Non-pigmented ciliary epithelial cell (primary cell): ENCODE measurements at regions not wholly inside any gene's neighbourhood (a gene's known extent, or its start where the extent isn't known, plus 50 kb on each side); places are given as distances from the start of the nearest gene placed in this dataset.
A peak's percentile ranks its signal among the peaks of the same experiment; 100 is the strongest.

Experiments
- DNase-seq: peaks from one replicate; pipeline ENCODE4 v3.0.0-alpha.2; 2010; ENCODE audit warnings: low read depth

DNA sequence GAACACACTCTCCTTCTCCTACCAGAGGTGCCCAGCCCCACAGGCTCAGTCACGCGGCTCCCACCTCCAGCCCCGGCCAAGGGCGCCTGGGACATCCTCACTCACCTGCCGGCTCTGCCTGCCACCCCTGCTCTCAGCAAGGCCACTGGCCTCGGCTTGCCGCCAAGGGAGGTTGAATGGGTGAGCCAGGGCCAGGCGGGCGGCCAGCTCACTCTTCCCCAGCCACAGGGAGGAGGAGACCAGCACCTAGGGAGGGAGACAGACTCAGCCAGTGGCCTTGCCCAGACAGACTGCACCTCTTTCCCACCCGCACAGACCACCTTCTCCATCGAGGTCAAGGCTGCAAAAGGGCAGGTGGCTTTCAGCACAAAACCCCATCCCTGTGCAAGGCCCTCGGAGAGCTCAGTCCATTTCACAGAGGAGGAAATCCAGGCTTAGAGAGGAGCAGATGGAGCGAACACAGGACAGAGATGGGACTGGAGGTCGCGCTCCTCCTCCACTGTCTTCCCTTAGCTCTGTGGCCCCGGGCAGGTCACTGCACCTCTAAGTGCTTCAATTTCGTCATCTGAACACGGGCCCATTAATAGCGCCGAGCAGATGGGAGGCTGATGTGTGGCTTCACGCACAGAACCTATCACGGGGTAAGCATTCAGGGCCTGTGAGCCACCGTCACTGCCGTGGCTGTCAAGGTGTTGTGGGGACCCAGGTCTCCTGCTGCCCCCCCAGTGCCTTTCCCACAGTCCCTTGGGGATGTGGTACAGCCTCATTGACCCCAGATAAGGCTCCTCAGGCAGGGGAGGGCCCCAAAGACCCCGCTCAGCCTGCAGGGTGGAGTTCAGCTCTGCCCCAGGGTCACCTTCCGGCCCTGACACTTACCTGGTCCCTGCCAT is 56.1 kb downstream of the RMI2 start:
- no peak for DNase-seq

DNA sequence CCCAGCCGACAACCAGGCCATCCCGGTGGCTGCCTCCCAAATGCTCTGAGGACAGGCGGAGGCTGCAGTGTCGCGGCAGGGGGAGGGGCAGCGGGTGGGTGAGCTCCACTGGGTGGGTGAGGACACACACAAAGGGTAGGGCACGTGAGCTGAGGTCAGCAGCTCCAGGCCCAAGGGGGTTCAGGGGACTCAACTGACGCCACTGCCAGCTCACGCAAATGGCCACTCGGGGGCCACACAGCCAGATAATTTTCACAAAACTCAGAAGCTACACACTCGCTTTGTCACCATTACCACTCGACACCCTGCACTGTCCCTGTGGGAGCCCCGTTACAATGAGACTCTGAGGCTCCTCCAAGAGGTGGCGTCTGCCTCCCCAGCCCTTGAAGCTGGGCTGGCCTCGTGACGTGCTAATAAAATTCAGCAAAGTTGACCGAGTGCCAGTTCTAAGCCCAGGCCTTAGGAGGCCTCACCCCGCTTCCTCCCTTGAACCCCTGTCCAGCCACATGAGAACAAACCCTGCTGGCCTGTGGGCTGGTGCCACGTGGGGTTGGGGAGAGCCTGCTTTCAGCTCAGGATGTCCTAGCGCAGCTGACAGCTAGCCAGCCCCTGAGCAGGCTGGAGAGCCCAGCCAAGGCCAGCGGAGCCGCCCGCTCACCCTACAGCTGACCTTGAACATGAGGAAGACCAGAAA is 56.9 kb downstream of the RMI2 start:
- no peak for DNase-seq

DNA sequence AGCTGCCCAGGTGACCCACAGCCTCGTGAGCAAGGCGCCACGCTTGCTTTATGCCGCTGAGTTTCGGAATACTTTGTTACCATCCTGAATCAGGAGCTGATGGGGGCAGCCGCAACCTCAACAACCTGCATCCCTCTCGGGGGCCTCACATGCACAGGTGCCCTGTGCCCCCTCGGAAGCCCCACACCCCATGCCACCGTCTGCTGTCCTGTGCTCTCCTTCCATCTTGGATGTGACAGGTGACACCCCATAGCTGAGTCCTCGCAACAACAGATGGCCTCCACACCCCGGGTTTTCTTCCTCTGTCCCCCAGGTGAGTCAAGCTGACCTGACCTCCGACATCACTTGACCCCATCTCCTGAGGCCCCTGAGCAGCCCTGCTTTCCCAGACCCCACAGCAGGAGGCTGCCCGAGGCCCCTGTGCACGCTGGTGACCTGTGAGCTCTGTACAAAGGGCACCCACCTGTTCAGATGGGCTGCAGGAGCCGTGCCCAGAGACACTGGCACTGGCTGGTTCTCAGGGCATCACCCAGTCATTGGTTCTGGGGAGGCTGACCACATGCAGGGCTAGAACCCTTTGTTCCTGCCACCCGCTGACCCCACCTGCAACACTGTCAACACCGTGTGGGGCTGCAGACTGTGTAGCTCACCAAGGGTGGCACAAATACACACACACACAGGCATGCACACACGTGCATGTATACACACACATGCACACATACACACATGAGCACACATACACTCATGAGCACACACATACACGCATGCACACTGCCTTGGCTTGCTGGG is 57.7 kb downstream of the RMI2 start:
- DNase-seq = no peak

DNA sequence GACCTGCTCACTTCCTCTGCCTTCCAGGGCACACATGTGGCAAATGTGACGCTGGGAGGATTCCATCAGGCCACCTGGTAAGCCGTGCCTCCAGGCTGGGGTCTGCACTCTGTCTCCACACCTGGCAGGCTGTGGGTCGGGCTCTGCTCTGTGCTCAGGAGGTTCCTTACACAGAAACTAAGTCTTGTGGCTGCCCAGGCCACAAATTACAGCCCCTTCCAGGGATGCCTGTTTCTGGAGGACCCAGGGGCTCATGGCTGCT is 58.2 kb downstream of the RMI2 start:
- no peak for DNase-seq

DNA sequence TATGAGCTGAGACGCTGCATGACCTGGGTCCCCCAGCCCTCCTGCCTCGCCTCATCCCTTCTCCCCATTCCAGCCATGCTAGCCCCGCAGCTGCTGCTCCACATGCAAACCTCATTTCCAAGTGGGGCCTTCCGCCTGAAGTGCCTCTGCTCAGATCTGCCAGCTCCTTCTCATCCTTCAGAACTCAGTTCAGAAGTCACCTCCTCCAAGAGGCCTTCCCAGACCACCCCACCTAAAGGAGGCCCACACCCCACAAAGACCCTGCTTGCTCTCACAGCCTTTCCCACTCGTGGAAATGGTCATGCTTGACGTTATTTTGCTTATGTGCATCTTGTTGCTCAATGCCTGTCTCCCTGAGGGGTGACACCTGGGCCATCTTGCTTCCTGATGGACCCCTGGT is 58.7 kb downstream of the RMI2 start:
- no peak for DNase-seq

DNA sequence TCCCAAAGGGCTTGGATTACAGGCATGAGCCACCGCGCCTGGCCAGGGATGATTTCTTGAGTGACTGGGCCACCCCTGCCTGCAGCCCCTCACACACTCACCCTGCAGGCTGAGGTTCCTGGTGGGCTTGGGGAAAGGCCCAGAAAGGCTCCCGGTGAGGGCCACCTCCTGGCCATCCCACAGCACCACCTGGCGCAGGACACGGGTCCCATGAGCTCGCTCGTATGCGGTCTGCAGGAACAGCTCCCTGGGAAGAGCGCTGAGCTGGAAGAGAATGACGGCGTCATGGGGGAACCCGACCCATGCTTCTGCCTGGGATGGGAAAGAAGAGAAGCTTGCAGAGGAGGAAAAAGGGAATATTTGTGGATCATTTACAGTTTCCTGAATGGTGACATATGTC is 59.3 kb downstream of the RMI2 start:
- no peak for DNase-seq

DNA sequence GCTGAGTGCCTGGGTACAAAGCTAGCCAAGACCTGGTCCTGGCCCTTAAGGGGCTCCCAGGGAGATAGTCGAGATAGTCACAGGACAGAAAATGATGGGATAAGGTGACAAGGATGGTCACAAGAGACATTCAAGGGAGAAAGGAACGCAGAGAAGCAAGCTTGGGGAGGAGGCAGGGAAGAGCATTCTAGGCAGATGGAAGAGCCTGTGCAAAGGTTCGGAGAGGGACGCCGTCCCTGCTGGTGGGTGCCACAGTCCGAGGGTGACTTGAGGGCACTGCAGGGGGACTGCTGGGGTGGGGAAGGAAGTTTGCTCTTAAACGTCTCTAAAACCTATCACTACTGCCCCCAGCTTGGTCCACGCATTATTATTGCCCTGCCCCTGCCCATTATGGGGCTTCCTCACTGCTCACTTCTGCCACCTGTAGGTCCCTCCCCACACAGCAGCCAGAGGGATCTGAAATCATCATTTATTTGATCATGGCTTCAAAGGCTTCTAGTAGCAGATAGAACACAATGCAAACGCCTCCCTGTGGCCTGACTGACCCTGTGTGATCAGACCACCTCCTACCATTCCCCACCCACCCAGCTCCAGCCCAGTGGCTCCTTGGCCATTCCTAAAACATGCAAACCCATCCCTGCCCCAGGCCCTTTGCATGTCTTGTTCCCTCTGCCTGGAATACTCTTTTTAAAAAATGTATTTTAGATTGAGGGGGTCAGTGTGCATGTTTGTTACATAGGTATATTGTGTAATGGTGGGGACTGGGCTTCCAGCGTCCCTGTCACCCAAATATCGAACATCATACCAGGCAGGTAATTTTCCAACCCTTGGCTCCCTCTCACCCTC is 60.3 kb downstream of the RMI2 start:
- no peak for DNase-seq

DNA sequence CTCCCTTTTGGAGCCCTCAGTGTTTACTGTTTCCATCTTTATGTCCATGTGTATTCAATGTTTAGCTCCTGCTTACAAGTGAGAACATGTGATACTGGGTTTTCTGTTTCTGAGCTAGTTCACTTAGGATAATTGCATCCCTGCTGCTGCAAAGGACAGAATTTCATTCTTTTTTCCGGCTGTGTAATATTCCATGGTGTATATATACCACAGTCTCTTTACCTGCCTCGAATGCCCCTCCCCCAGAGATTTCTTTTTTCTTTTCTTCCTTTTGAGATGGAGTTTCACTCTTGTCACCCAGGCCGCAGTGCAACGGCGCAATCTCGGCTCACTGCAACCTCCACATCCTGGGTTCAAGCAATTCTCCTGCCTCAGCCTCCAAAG is 60.9 kb downstream of the RMI2 start:
- no peak for DNase-seq

DNA sequence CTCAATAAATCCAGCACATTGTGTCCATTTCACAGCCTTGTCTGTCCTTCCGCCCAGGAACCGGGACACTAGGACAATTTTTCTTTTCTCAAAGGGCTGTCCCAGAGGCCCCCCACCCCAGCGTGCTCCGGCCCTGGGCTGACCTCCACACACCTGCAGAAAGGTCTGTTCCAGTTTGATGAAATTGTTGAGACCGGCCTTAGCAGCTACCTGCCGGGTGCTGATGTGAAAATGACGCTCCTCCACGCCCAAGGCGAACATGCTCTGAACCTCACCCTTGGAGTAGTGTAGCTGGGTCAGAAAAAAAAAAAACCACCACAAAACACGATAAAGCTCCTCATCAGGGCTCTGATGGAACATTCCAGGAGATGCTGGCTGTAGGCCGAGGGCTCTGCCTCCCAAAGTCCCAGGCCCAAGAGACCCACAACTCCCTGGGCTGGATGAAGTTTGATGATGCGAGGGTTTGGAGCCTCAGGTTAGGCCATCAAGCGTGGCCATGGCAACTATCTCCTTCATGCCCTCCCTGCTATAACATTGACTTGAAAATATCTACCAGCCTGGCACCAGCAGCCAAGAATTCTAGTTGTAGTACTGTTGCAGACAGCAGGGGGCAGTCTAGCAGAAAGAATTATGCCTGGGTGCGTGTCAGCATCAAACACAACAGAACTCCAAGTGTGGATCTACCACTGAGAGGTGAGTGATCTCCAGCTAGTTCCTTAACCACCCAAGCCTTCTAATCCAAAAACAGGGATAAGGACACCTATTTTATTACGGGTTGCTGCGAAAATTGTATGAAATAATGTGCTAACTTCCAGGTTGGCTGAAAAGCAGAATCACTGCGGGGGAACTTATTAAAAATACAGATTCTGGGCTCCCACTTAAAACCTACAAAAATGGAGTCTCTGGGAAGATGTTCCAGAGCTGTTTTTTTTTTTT is 62.1 kb downstream of the RMI2 start:
- DNase-seq = peak; percentile 24

DNA sequence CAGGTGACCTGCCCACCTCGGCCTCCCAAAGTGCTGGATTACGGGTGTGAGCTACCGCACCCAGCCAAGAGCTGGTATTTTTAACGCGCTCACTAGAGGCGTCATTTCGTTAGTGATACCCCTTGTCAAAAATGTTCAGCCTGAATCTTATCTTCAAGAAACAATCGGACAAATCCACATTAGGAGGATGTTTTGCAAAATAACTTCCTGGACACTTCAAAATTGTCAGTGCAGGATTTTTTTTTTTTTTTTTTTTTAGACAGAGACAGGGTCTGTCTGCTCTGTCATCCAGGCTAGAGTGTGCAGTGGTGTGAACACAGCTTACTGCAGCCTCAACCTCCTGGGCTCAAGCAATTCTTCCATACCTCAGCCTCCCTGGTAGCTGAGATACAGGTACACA is 63.0 kb downstream of the RMI2 start:
- no peak for DNase-seq

DNA sequence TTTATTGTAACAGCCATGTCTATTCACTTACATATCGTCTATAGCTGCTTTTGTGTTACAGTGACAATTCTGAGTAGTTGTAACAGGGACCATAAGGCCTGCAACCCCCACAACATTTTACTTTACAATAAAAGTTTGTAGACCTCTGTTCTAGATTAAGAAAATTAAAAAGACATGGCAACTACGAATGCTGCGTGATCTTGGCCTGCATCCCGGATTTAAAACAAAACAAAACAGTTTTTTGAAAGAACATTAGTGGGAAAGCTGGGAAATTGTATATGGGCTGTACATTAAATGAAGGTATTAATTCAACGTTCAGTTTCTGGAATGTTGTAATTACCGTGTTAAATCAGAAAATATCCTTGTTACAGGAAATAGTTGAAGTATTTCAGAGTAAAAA is 64.1 kb downstream of the RMI2 start:
- no peak for DNase-seq

DNA sequence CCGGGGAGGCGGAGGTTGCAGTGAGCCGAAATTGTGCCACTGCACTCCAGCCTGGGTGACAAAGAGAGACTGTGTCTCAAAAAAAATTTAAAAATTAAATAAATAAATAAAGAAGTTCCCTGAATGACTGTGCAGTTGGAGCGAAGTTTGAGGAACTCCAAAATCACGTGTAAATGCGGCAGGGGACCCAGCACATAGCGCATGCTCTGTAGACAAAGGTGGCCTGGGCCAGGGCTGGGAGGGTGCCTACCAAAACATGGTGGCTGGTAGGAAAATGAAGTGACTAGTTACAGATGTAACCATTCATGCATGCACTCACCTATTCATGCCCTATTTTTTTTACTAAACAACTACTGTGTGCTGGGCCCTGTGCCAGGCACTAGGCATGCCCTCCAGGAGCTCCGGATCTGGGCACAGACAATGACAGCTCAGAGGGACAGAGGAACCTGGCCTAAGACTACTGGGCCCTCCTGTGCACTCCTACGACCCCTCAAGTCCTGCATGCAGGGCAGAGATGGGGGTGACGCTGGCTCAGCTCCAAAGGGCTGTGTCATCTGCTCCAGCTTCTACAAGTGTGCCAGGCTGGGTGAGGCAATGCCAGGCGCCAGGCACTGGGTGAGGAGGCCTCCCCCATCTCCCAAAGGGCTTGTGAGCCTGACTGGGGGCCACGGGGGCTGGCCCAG is 65.3 kb downstream of the RMI2 start:
- no peak for DNase-seq

DNA sequence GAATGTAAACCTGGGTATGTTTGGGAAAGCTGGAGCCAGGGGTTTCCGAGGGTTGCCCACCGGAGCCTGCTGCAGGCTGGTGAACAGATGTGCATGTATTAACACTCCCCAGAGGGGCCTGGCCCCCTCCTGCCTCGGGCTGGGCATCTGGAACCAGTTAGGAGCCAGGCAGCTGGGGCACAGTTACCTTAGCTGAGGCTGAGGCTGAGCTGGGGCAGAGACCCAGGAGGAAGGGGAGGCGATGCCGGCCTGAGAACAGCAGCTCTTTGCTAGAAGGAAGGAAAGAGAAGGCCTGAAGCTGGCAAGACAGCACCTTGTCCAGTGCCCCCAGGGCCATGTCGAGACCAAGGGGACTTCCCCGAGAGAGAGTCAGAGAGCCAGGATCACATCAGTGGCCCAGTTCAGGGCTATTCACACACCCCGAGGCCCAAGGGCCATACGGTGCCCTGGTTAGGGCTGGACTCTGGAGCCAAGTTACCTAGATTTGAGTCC is 65.8 kb downstream of the RMI2 start:
- no peak for DNase-seq

DNA sequence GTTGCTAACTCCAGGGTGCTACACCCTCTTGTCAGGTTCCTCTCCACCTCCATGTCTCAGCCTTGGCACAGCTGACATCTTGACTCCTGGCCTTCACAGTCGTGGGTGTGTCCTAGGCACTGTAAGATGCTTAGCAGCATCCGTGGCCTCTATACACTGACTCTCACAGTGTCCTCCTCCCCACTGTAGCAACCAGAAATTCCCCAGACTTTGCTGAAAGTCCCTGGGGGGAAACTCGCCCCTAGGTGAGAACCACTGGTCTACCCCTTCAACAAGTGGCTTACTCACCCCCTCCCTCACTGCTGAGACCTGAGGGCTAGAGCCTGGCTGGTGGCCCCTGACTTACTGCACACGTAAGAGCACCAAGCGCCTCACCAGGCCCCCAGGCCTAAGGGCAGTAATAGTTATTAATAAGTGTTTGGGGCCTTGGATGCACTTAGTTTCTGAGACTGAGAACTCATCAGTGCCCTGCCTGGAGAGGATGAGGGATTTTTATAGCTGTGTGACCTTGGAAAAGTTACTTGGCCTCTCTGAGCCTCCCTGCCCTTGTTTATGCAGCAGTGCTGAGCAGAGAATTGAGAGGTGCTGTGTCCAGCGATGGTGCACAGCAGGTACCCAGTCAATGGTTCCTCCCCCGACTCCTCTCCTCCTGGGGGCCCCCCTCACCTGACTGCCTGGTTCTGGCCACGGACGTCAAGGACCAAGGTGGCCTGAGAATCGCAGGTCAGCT is 67.1 kb downstream of the RMI2 start:
- no peak for DNase-seq

DNA sequence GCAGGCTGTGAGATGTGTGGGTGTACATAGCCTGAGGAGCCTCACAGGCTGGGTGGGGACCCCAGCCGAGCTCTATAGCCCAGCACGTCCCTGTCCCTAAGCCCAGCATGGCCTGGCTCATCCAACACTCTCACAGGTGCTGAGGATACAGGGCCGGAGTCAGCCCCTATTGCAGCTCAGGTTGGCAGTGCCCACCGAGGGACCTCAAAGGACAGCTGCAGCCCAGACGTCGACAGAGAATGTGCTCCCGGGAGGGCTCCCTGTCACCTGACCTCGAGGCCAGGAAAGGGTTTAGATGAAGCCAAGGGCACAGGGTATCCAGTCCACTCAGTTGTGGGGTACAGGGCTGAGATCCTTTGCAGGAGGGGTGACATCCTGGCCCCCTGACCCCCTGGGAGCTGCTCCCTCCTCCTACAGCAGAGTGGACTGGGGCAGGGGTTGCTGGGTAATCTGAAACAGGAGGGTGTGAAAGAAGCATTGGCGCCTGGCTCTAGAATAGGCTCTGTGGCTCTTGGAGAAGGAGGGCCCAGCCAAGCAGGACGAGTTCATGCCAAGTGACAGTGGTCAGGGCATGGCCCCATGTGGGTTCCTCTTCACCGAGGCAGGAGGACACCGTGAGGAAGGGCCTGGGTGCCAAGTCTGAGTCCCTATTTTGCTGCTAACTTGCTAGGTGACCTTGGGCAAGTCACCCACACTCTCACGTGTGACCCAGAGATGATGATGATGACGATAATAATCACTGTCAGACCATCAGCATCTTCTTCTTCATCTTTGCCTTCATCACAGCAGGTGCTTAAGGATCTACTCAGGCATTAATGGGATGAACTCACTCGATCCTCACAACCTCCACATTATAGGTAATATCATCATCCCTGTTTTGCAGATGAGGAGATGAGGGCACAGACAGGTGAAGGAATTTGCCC is 68.0 kb downstream of the RMI2 start:
- no peak for DNase-seq

DNA sequence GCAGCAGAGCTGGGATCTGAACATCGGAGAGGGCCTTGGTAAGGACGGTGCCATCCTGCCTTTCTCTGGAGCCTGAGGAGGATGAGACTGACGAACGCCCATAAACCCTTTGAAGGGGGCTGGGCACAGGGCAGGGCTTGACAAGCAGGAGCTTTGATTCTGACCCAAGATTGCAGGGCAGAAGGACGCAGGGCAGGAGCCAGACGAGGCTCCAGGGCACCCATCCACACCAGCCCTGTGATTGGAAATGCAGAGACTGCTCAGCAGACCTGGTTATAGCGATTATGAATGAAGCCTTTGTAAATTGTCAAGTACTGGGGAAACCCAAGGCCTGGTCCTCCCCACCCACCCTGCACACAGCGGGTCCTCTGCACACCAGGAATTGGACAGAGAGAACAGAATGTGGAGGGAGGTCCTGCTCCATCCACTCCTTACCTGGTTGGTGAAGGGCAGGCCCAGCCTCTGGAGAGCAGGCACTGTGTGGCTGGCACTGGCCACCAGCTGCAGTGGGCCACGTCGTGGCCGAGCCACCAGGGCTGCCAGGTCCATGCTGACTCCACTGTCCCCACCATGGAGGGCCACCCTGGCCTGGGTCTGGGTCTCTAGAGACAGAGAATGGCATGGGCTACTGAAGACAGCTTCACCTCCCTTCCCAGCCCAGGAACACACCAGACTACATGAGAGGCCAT is 68.8 kb downstream of the RMI2 start:
- no peak for DNase-seq

DNA sequence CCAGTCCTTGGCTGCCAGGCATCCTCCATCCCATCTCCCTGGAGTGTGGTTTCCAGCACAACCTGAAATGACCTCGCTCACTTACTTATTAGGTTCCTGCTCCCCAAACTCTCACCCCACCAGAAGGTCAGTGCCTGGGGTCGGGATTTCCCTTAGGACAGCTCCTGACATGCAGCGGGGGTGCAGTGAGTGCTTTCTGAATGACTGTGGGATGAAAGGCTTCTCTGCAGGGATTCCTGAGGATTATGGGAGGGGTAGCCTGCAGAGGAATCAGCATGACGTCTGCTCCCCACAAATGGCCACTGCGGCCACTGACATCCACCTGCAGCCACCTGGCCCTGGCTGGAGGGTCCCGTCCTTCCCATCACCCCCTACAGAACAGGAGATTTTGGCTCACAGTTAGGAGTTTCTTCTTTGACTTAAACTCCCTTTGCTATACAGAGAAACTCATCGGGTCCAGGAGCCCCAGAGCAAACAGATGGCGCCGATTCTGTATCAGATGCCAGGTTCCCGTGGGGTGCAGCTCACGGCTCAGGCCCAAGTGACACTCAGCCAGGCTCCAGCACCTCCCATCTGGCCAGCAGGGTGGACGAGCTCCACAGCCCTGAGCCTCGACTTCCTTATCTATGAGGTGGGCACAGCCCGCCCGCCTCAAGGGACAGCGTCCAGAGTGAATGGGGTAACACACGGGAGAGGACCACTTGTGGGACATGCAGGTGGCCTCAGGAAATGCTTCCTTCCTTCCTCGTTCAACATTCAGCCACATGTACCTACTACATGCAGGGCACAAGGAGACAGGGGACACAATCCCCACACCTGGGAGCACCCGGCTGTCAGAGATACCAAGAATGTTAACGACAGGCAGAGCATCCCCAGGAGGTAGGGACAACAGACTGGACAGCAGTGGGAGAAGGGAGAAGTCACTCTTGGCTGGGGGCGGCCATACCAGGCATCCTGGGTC is 69.8 kb downstream of the RMI2 start:
- no peak for DNase-seq
